Midbrain (tissue), 1 donor: ENCODE measurements at regions not wholly inside any gene's neighbourhood (a gene's known extent, or its start where the extent isn't known, plus 50 kb on each side); places are given as distances from the start of the nearest gene placed in this dataset.
"Not testable (repeated sequence)": the region's sequence is repeated elsewhere in the genome, so short reads cannot be mapped to it uniquely, and the experiment has no call there.

ENCODE experiments used
- DNase-seq: peaks from one replicate; lab custom pipeline; 2025; lab: John Stamatoyannopoulos, UW

DNA sequence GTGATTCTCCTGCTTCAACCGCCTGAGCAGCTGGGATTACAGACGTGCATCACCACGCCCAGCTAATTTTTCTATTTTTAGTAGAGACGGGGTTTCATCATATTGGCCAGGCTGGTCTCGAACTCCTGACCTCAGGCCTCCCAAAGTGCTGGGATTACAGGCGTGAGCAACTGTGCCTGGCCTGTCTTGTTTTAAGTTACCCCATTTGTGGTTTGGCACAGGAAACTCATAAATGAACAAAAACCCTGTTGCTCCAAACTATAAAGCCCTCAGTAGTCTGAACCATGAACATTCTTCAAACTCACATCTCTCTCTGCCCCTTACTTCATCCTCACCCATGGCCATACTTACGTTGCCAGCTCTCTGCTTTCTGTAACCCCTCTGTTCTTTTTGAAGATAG lies 61.7 kb downstream of the RHOU start:
- DNase-seq, result not testable (repeated sequence)

DNA sequence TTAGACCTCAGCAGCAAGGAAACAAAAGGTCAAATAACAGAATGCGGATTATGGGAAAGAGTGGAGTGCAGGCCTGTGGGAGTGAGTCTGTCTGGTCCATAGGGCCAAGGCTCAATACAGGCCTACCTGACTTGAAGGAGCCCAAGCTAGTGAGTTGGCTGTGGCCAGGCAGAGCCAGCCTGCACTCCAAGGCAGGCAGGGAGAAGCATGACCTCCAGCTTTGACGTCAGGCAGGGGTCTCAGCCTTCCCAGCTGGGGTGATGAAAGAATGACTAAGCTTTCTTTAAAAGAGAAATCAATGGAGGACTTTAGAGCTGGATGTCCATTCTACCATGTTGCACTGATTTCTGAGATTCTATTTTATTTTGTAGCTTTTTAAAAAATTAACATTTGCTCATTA lies 62.8 kb downstream of the RHOU start:
- DNase-seq, result no peak

DNA sequence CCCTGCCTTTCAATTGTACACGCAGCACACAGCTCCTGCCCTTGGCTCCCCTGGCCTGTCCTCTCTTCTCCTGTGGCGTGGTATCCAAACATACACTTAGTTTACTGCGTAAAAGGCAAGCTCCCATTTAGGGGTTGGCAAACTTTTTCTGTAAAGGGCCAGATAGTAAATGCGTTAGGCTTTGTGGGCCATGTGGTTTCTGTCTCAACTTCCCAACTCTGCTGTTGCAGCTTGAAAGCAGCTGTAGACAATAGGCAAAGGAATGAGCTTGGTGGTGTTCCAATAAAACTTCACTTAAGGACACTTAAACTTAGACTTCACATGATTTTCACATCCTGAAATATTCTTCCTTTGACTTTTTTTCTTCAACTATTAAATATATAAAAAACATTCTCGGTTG lies 63.3 kb downstream of the RHOU start:
- DNase-seq, result no peak

DNA sequence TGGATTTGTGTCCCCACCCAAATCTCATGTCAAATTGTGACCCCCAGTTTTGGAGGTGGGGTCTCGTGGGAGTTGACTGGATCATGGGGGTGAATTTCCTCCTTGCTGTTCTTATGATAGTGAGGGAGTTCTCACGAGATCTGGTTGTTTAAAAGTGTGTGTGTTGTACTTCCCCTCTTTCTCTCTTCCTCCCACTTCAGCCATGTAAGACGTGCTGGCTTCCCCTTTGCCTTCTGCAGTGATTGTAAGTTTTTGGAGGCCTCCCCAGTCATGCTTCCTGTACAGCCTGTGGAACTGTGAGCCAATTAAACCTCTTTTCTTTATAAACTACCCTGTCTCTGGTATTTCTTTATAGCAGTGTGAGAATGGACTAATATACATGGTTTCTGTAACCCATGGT lies 64.6 kb downstream of the RHOU start:
- DNase-seq, result no peak

DNA sequence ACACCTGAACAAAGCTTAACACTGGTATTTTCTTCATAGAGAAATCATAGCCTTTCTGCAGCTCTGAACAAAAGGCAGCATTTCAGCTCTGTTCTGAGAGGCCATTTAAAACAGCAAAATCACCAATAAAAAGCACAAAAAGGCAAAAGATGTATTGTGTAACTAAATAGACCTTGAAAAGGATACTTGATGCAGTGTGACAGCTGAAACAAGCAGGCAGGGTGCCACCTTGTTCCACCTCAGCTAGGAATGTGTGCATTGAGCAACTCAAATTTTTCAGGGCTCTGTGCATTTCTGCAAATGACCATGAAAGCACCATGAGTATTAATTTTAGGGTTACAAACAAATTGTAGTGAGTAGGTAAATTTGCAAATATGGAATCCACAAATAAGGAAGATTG lies 65.8 kb downstream of the RHOU start:
- DNase-seq, result no peak

DNA sequence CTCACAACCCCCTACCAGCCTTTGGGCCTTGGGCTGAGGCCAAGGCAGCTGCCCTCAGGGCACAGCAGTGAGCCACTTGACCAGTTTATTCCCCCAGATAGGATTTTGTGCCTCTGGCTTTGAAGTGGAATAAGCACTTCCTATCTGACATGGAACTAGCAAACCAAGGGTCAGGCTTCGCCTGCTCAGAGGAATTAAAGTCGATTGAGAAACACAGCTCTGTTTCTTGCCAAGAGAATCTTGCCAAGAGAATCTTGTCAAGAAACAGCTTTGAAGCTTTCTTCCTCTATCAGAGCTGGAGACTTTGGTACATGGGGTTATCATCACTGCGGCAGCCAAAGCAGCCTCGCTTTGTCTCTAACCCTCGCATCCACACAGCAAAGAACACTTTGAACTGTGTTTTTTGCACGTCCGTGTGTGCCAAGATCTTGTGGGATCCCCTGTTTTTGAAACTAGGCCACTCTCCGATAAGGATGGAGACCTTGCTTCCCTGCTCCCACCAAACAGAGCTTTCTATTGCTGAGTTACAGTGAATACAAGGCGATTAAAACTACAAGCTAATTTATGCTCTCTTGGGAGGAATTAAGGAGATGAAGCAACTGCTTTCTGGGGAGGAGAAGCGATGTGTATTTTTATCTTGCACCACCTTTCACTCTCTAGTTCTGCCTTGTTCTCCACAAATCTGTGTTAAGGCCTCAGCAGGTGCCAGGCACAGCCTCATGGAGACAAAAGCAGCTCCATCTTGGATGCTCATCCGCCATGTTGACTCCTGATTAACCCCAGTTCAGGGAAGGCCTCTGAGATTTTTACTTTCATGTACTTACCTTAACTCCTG lies 67.3 kb downstream of the RHOU start:
- peak; percentile 31 for DNase-seq

DNA sequence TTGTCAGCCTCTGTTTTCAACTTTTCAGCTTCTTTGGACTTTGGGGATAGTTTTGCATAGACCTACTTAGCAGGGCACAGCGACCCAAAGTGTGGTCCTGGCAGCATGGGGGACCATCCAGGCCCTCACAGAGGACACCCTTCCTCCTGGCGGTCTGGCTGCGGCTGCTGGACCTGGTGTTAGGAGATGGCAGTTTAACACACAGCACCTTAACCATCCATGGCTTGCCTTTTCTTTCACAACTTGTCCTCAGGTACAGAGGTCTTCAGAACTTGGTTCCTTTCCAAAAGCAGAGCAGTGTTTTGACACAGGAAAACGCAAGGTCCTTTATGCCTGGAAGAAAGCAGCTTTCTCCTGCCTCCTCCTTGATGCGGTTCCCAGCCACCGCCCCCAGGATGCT lies 68.1 kb downstream of the RHOU start:
- no peak for DNase-seq

DNA sequence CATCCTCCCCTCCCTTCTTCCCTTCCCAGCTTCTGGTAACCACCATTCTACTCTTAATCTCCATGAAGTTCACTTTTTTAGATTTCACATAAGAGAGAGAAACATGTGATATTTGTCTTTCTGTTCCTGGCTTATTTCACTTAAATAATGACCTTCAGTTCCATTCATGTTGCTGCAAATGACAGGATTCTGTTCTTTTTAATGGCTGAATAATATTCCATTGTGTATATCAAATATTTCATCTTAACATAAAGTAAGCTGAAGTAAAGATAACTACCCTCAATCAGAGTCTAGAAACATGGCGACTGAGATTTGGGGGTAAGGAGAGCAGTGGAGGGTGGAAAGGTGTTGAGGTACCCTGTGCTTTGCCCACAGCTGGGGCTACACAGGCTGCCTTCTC lies 68.9 kb downstream of the RHOU start:
- DNase-seq, result no peak

DNA sequence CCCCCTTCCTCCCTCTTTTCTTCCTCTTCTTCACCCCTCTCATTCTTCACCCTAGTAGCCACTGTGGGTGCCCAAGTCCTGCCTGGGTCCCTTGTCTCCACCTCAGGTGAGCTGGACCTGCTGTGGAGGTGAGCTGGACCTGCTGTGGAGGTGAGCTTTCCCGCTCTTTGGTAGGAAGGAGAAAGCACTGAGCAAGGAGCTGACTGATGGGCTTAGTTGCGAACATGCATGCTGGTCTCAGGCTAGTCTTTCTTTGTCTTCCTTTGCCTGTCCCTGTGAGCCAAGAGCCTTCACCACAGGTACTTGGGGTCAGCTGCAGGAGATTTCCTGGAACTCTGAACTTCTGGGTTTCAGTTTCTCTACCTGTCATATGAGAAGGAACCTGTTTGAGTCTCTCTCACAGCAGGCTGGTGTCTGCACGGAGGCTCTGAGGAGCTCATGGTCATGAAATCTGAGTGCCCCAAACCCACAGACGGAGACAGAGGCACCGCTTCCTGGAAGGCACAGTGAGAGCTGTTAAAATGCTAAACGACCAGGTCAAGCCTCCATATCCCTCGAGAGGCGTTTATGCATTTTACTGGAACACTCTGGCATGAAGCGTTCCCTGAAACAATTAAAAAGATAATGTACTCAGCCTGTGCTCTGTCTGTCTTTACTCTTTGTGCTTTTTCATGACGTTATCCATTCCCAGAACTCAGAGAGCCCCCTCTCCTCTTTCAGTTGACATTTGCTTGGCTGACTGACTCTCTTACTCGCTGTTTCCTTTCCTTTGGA lies 69.5 kb downstream of the RHOU start:
- DNase-seq, result no peak

DNA sequence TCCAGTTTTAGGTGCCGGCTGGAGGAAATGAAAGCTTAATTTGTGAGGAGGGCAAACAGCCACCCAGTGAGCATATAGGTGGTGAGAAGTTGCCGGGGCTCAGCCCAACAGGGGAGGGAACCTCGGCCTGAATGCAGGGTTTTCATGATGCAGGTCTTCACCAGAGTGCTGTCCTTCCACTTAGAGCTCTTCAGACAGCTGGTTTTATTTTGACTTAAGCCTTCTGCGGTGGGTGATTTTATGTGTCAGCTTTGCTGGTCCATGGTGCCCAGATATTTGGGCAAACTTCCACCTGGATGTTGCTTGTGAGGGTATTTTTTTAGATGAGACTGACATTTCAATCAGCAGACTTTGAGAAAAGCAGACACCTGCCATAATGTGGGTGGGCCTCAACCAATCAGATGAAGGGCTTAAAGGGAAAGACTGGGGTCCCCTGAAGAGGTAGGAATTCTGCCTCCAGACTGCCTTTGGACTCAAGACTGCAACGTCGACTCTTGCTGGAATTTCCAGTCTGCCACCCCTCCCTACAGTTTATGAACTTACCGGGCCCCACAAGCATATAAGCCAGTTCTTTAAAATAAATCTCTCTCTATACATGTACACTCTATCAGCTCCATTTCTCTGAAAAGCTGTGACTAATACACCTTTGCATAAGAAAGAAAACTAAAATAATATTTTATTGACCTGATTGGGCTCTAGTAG lies 72.8 kb downstream of the RHOU start:
- DNase-seq, result no peak

DNA sequence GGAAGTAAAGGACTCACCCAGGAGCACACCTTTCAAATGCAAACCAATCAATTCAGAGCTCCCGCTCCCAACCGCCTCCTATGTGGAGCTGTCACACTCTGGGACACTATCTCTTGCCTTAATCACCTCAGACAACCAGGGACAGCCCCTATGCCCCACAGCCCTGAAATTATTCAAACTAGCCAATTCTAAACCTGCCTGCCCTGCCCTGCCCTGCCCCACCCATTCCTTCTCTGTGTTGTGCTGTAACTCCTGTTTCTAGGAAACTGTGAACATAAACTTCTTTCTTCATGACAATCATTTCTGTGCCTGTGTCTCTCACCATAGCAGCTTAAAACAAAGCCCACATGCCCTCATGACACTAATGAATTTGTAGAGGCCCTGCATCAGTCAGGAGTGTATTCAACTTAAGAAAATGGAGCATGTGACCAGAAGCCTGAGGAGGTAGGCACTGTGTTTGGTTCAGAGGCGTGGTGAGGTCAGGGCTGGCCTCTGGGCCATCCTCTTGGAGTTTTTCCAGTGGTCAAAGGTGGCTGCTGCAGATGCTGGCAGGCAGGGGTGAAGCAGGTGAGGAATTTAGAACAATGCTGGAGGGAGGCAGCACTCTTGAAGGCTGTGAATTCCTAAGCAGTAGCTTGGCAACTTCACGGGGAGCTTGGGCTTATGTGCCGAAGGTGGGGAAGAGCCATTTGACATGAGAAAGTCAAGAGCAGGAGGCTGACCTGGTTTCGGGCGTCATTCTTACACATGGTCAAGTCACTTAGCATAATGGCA lies 74.5 kb downstream of the RHOU start:
- DNase-seq, result no peak

DNA sequence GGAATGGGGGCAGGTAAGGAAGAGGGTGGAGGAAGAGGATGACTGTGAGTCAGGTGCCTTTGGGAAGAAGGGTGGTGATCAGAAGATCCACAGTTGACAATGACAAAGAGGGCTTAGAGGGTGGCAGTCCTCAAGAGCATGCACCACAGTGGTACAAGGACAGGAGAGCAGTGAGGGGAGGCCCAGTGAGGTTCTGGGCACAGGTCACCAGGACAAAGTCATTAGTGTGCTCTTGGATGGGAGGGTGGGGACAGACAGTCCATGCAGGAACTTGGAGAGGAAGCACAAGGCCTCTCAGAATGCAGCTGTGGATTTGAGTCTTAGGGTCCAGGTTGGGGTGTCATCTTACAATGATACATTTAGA lies 75.1 kb downstream of the RHOU start:
- DNase-seq, result no peak

DNA sequence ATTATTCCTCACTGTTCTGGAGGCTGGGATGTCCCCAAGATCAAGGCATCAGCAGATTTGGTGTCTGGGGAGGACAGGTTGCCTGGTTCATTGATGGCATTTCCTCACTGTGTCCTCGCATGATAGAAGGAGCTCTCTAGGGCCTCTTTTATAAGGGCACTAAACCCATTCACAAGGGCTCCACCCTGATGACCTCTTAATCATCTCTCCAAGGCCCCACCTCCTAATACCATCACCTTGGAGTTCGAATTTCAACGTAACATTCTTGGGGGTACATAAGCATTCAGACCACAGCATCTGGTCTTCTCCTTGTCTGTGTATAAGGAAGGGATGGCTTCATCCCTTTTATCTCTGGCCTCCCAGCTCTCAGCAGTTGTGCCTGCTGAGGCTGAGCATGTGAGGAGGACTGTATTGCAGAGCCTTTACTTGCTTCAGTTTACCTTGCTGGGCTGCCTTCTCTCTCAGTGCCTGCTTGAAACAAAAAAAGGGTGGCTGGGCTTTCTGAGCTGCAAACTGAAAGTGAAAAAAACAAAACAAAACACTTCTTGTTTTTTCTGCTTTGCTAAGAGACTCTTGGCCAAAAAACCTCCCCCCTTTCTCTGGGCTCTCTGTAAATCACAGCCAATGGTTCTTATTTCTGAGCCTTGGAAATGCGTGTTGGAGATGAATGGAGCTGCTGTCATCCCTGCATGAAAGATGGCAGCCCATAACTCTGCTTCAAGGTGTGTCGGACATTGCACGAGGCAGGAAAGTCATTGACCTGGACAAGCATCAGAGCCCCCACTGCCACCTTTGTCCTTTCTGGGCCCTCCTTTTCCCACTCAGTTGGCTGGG lies 75.8 kb downstream of the RHOU start:
- DNase-seq, result peak; percentile 55

DNA sequence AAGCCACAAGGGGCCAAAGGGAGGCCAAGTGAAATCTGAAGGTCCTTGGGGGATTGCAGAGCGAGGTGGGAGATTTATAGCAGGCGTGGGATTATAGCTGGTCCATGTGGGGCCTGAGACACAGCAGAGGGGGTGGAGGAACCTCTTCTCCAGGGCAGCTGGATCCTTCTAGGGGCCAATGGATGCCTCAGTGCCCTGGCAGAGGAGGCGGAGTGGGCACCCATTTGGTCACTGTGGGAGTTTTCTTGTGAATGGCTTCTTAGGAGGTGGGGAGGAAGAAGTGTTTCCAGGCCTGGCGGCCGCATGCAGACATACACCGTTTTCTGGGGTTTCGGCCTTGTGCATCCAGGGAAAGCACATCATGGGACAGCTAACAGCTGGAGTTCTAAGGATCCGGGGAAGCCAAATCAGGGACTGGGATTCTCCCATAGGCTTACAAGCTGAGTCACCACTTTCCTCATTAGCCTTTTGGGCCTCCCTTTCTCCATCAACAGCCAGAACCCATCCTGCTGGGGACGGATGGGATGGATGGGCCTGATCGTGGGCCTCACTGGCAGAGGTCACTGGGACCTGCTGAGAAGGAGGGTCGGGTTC lies 76.5 kb downstream of the RHOU start:
- DNase-seq, result no peak

DNA sequence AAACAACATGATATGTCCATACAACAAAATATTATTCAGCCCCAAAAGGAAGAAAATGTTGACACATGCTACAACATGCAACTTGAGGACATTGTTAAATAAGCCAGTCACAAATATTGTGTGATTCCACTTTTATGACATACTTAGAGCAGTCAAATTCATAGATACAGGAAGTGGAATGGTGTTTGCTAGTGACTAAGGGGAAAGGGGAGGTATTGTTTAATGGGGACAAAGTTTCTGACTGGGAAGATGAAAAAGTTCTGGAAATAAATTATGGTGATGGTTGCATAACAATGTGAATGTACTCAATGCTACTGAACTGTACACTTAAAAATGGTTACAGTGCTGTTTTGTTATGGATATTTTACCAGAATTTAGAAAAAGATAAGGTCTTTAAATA lies 77.7 kb downstream of the RHOU start:
- DNase-seq, result no peak

DNA sequence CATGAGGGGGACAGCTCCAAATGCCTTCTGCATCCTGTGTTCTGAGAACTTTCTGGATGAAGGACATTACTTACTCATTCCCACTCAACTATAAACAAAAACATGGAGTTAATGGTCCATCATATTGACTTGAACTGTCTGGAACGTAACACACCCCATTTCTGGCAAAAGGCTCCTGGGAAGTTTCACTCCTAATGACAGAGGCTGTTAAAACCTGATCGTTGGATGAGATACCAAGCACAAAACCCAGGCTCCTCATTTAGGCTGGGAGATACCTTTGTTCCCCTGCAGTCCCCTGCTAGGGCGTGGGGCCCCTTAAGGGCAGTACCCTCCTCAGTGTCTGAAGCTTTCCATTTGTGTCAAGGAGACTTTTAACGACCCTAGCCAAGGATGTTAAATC lies 78.9 kb downstream of the RHOU start:
- no peak for DNase-seq

DNA sequence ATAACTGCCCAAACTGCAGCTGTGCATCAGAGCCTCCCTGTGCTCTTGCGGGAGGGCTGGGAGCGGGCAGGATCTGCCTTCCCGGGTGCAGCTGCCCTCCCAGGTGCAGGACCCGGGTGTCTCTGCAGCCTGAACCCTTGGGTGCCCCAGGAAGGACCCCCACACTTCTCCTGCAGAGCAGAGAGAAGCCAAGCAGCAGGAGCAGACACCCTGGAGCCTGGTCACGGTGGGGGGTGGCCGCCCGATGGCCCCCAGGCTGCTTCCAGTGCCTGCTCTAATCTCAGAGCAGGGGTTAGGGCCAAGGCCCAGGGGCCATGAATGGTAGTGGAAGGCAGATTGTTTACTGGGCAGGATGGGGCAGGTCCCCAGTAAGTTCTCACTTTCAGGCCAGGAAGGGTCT lies 83.0 kb downstream of the RHOU start:
- DNase-seq, result no peak

DNA sequence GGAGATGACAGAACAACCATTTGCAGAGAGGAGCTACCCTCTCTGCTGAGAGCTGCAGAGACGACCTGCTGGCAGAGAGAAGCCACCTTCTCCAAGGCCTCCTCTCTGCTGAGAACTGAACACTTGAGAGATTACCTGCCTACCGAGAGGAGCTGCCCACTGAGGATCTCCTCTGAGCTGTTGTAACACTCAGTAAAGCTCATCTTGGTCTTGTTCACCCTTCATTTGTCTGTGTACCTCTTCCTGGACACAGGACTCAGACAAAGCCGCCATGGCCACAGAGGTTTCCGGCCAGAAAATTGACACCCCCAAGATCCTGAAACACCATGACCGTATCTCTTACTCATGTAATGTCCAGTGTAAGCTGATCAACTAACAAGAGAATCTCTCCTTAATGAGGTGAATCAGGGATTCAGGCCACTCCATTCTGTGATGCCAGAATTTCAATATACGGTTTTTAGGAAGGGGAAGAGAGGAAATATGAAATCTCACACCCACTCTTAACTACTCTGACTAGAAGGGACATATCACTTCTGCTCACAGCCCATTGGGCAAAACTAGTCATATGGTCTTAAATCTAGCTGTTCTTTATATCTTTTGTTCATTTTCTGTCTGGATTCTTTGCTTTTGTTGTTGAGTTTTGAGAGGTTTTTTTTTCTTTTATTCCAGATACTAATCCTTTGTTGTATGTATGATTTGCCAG lies 83.8 kb downstream of the RHOU start:
- DNase-seq, result no peak

DNA sequence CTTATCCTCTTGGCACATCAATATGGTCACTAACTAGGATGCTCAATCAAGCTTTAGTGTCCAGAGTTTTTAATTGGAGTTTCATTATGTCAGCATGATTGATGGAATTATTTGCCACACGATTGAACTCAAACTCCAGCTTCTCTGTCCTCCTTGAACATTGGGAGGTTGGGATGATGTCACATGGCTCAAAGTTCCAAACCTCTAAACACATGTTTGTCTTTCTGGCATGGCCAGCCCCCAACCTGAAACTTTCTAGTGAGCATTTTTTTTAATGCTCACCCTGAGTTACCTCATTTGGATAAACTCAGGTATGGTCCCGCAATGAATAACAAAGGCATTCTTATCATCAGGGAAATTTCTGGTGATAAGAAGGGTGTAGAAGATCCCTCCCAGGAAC lies 86.0 kb downstream of the RHOU start:
- no peak for DNase-seq

DNA sequence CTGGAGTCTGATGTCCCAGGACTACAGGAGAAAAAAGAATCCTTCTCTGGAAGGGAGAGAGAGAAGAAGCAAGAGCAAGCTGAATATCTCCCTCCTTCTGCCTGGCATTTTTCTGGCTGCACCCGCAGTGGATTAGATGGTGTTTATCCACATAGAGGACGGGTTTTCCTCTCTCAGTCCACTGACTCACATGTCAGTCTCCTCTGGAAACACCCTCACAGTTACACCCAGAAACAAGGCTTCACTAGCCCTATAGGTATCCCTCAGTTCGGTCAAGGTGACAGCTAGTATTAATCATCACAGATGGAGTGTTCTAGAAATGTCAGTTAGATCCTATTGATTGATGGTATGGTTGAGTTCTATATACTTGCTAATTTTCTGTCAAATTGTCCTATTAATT lies 87.9 kb downstream of the RHOU start:
- DNase-seq, result no peak
